ENCODE measurements at regions not wholly inside any gene's neighbourhood (a gene's known extent, or its start where the extent isn't known, plus 50 kb on each side); places are given as distances from the start of the nearest gene placed in this dataset.

DNA sequence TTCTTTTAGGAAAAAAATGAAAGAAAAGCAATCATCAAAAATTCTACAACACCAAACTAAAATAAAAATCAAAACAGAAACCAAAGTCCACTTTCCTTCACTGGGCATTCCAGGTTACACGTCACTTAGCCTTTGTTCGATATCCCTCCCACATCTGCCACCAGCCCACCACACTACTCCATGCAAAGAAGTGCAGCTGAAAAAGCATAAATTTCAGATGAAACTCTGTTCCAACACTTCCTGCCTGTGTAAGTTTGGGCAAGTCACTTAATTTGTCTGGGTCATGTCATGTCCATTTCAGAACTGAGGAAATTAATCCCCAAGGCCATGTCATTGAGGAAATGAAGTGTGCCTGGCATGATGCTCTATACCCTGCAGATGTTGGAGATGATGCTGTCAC lies 354.3 kb upstream of the USP24 start:
- H3K4me2 ChIP-seq (ENCODE audit: low read length): no peak overlapping the region
- H3K9me3 ChIP-seq (ENCODE audit: insufficient read depth, low read length): no peaks in the 10 kb centered on the region
- H4K20me1 ChIP-seq (ENCODE audit: insufficient read depth, low read length): no peaks in the 10 kb centered on the region
- H3K4me3 ChIP-seq (ENCODE audit: low read length): no peak overlapping the region
- H3K36me3 ChIP-seq (replicated peaks; ENCODE audit: low read depth, low read length): no peaks in the 10 kb centered on the region
- H3K79me2 ChIP-seq (ENCODE audit: low read length): no peaks in the 10 kb centered on the region
- no peak for TF ChIP-seq EZH2phosphoT487 (IDR thresholded peaks at IDR 0.05; ENCODE audit: low read depth)
- TF ChIP-seq, protein P1, sequence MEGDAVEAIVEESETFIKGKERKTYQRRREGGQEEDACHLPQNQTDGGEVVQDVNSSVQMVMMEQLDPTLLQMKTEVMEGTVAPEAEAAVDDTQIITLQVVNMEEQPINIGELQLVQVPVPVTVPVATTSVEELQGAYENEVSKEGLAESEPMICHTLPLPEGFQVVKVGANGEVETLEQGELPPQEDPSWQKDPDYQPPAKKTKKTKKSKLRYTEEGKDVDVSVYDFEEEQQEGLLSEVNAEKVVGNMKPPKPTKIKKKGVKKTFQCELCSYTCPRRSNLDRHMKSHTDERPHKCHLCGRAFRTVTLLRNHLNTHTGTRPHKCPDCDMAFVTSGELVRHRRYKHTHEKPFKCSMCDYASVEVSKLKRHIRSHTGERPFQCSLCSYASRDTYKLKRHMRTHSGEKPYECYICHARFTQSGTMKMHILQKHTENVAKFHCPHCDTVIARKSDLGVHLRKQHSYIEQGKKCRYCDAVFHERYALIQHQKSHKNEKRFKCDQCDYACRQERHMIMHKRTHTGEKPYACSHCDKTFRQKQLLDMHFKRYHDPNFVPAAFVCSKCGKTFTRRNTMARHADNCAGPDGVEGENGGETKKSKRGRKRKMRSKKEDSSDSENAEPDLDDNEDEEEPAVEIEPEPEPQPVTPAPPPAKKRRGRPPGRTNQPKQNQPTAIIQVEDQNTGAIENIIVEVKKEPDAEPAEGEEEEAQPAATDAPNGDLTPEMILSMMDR (IDR thresholded peaks at IDR 0.05; ENCODE audit: low read depth, low read length): no peak
- no peaks in the 10 kb centered on the region for H3K4me1 ChIP-seq (ENCODE audit: low read length)
- no peak overlapping the region for H2AFZ ChIP-seq (ENCODE audit: low read depth, low read length)
- H3K9ac ChIP-seq (ENCODE audit: low read length): no peak overlapping the region
- H3K27ac ChIP-seq (ENCODE audit: low read length): no peak overlapping the region
- H3K27me3 ChIP-seq (ENCODE audit: low read depth, low read length): no peaks in the 10 kb centered on the region

DNA sequence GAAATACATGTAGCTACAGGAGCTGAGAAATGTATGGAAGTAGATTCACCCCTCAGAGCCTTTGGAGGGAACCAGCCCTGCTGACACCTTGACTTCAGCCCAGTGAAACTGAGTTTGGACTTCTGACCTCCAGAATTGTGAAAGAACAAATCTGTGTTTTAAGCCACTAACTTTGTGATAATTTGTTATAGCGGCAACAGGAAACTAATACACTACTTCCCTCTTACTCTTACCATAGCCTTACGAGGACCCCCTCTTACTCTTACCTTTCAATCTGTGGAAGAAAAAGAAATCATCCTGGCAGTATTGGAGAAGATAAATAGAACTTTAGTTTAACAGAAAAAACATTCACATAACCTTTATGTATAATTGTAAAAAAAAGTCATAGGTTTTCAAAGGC lies 353.6 kb upstream of the USP24 start:
- no peaks in the 10 kb centered on the region for H3K27me3 ChIP-seq (ENCODE audit: low read depth, low read length)
- H4K20me1 ChIP-seq (ENCODE audit: insufficient read depth, low read length): no peaks in the 10 kb centered on the region

GRCh38 chr1:55560266-55560665 lies 345.1 kb upstream of the USP24 start:
- Histone ChIP-seq H3K4me3 (ENCODE audit: low read length) (no peak overlapping the region), H3K9ac (ENCODE audit: low read length) (no peak overlapping the region), H3K27me3 (ENCODE audit: low read depth, low read length) (no peaks in the 10 kb centered on the region), H4K20me1 (ENCODE audit: insufficient read depth, low read length) (no peaks in the 10 kb centered on the region), H3K4me2 (ENCODE audit: low read length) (no peak overlapping the region), H3K36me3 (replicated peaks; ENCODE audit: low read depth, low read length) (no peaks in the 10 kb centered on the region), H3K9me3 (ENCODE audit: insufficient read depth, low read length) (no peaks in the 10 kb centered on the region), H3K4me1 (ENCODE audit: low read length) (no peaks in the 10 kb centered on the region), H2AFZ (ENCODE audit: low read depth, low read length) (no peak overlapping the region), H3K27ac (ENCODE audit: low read length) (no peak overlapping the region), H3K79me2 (ENCODE audit: low read length) (no peaks in the 10 kb centered on the region)
- TF ChIP-seq, protein P1 (IDR thresholded peaks at IDR 0.05; ENCODE audit: low read depth, low read length): no peak
- TF ChIP-seq EZH2phosphoT487 (IDR thresholded peaks at IDR 0.05; ENCODE audit: low read depth): no peak

More for the DNA sequence above, 353.6 kb upstream of the USP24 start:
- TF ChIP-seq EZH2phosphoT487 (IDR thresholded peaks at IDR 0.05; ENCODE audit: low read depth): no peak
- TF ChIP-seq, protein P1 (IDR thresholded peaks at IDR 0.05; ENCODE audit: low read depth, low read length): no peak
- Histone ChIP-seq H3K36me3 (replicated peaks; ENCODE audit: low read depth, low read length) (no peaks in the 10 kb centered on the region), H3K4me3 (ENCODE audit: low read length) (no peak overlapping the region), H3K27ac (ENCODE audit: low read length) (no peak overlapping the region), H3K9ac (ENCODE audit: low read length) (no peak overlapping the region), H3K9me3 (ENCODE audit: insufficient read depth, low read length) (no peaks in the 10 kb centered on the region), H2AFZ (ENCODE audit: low read depth, low read length) (no peak overlapping the region), H3K79me2 (ENCODE audit: low read length) (no peaks in the 10 kb centered on the region), H3K4me1 (ENCODE audit: low read length) (no peaks in the 10 kb centered on the region), H3K4me2 (ENCODE audit: low read length) (no peak overlapping the region)

DNA sequence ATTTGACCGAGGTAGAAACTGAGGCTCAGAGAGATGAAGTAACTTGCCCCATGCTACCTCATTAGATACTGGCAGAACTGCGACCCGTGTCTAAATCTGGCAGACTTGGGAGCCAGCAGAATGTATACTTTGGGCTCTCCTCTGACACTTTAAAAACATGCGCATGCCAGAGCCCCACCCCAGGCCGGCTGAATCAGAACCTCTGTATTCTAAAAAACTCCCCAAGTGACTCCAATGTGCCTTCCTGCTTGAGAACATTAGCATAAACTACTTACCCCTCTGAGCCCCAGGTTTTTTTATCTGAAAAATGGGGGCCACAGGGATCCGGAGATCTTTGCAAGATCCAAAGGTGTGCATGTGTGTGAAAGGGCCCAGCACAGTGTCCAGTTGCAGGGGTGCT lies 344.7 kb upstream of the USP24 start:
- no peak for TF ChIP-seq EZH2phosphoT487 (IDR thresholded peaks at IDR 0.05; ENCODE audit: low read depth)
- TF ChIP-seq, protein P1 (IDR thresholded peaks at IDR 0.05; ENCODE audit: low read depth, low read length): no peak
- H3K4me3 ChIP-seq (ENCODE audit: low read length): no peak overlapping the region

More for the DNA sequence above, 344.7 kb upstream of the USP24 start:
- H3K4me2 ChIP-seq (ENCODE audit: low read length): no peak overlapping the region
- no peak overlapping the region for H2AFZ ChIP-seq (ENCODE audit: low read depth, low read length)
- H3K36me3 ChIP-seq (replicated peaks; ENCODE audit: low read depth, low read length): no peaks in the 10 kb centered on the region
- no peak overlapping the region for H3K9ac ChIP-seq (ENCODE audit: low read length)
- H3K79me2 ChIP-seq (ENCODE audit: low read length): no peaks in the 10 kb centered on the region
- no peak overlapping the region for H3K27ac ChIP-seq (ENCODE audit: low read length)
- no peaks in the 10 kb centered on the region for H4K20me1 ChIP-seq (ENCODE audit: insufficient read depth, low read length)
- H3K4me1 ChIP-seq (ENCODE audit: low read length): no peaks in the 10 kb centered on the region
- H3K27me3 ChIP-seq (ENCODE audit: low read depth, low read length): no peaks in the 10 kb centered on the region
- no peaks in the 10 kb centered on the region for H3K9me3 ChIP-seq (ENCODE audit: insufficient read depth, low read length)

Measured in OCI-LY3 (cell line).